Germinal center (tissue), 1 donor: ENCODE measurements at regions not wholly inside any gene's neighbourhood (a gene's known extent, or its start where the extent isn't known, plus 50 kb on each side); places are given as distances from the start of the nearest gene placed in this dataset.
"Not testable (repeated sequence)": the region's sequence is repeated elsewhere in the genome, so short reads cannot be mapped to it uniquely, and the experiment has no call there.

ENCODE experiments used
- DNase-seq: peaks from one replicate; pipeline ENCODE4 v3.0.0; 2012; ENCODE audit warnings: mixed read lengths, low spot score

GRCh38 chr11:109480251-109480650 lies 58.3 kb downstream of the C11orf87 start:
- DNase-seq: no peak

- DNase-seq: no peak
Measured at GRCh38 chr11:109486129-109486528, 64.1 kb downstream of the C11orf87 start.

GRCh38 chr11:109490953-109491635 lies 69.1 kb downstream of the C11orf87 start:
- DNase-seq: no peak

- DNase-seq: no peak
Measured at GRCh38 chr11:109506115-109506514, 84.1 kb downstream of the C11orf87 start.

GRCh38 chr11:109507331-109507730 lies 85.3 kb downstream of the C11orf87 start:
- no peak for DNase-seq

GRCh38 chr11:109507836-109508561 lies 86.0 kb downstream of the C11orf87 start:
- no peak for DNase-seq

- no peak for DNase-seq
Measured at GRCh38 chr11:109508943-109509342, 87.0 kb downstream of the C11orf87 start.

- no peak for DNase-seq
Measured at GRCh38 chr11:109510316-109510715, 88.3 kb downstream of the C11orf87 start.

- DNase-seq: no peak
Measured at GRCh38 chr11:109511598-109511997, 89.6 kb downstream of the C11orf87 start.

GRCh38 chr11:109512249-109512648 lies 90.3 kb downstream of the C11orf87 start:
- DNase-seq: no peak

- DNase-seq: no peak
Measured at GRCh38 chr11:109512680-109513079, 90.7 kb downstream of the C11orf87 start.

GRCh38 chr11:109514313-109515018 lies 92.5 kb downstream of the C11orf87 start:
- DNase-seq: no peak

- no peak for DNase-seq
Measured at GRCh38 chr11:109519253-109519652, 97.3 kb downstream of the C11orf87 start.

GRCh38 chr11:109521571-109522086 lies 99.6 kb downstream of the C11orf87 start:
- no peak for DNase-seq

GRCh38 chr11:109522116-109522755 lies 100.2 kb downstream of the C11orf87 start:
- DNase-seq: no peak

GRCh38 chr11:109525636-109526035 lies 103.6 kb downstream of the C11orf87 start:
- not testable (repeated sequence) for DNase-seq

GRCh38 chr11:109526061-109526460 lies 104.1 kb downstream of the C11orf87 start:
- no peak for DNase-seq

- no peak for DNase-seq
Measured at GRCh38 chr11:109526931-109527330, 104.9 kb downstream of the C11orf87 start.

GRCh38 chr11:109527496-109527895 lies 105.5 kb downstream of the C11orf87 start:
- no peak for DNase-seq

GRCh38 chr11:109547356-109548027 lies 125.5 kb downstream of the C11orf87 start:
- no peak for DNase-seq

- no peak for DNase-seq
Measured at GRCh38 chr11:109552376-109552775, 130.4 kb downstream of the C11orf87 start.

GRCh38 chr11:109553284-109553683 lies 131.3 kb downstream of the C11orf87 start:
- DNase-seq: no peak
